Brain microvascular endothelial cell (primary cell): ENCODE measurements at regions not wholly inside any gene's neighbourhood (a gene's known extent, or its start where the extent isn't known, plus 50 kb on each side); places are given as distances from the start of the nearest gene placed in this dataset.

Source experiments
- DNase-seq: peaks from one replicate; pipeline ENCODE4 v3.0.0-alpha.2; 2020
- H3K27ac ChIP-seq: fragments of 250-450 bp; sonication (Bioruptor Pico); 2 replicates; pipeline ENCODE4 v1.5.1; 2020; ENCODE audit warnings: mild to moderate bottlenecking, moderate library complexity
- H3K27me3 ChIP-seq: fragments of 250-450 bp; sonication (Bioruptor Pico); replicated peaks from 2 replicates; pipeline ENCODE4 v1.5.1; 2020; ENCODE audit warnings: mild to moderate bottlenecking
- H3K36me3 ChIP-seq: fragments of 250-450 bp; sonication (Bioruptor Pico); replicated peaks from 2 replicates; pipeline ENCODE4 v1.5.1; 2020; ENCODE audit warnings: mild to moderate bottlenecking
- H3K4me3 ChIP-seq: 2 replicates; pipeline ENCODE4 v1.5.1; 2011; ENCODE audit warnings: low read depth, mild to moderate bottlenecking, control low read depth, low read length, moderate library complexity
- CTCF ChIP-seq: IDR thresholded peaks from 2 replicates; pipeline ENCODE4 v1.5.1; 2011; ENCODE audit warnings: low read depth, mild to moderate bottlenecking, moderate library complexity, low read length, control low read depth, inconsistent platforms; ENCODE audit errors: missing control alignments
- in situ Hi-C: cut with HindIII; loops from 2 replicates; pipeline ENCODE4 v1.10.0; 2017; ENCODE audit warnings: low sequenced_read_pairs, low pct_ligation_motif_present

DNA sequence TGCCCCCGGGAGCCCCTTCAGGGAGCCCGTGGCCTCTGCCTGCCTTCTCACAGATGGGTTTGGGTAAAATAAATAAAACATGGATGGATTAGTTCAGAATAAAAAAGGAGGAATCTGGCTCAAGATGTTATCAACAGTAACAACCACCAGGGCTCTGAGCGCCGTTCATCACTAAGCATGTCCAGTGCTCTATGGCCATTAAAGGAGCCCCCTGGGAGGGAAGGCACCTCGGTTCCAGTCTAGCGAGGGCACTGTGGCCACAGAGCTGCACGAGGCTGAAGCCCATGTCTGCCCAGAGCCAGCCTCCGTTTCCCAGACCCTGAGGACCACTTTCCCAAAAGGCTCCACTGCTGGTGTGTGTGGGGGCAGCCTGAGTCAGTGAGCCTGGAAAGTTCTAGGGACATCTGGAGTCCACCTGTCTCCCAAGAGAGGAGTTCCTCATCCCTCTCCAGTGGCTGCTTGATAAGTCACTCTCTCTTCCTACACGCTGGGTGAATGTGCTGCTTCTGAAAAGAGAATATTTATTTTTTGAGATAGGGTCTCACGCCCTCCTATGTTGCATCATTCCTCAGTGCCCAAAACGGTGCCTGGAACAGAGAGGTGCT lies 614.6 kb downstream of the TBC1D22A start:
- no peak for TF ChIP-seq CTCF
- H3K4me3 ChIP-seq = no peak overlapping the region
- in situ Hi-C loops = no loop called here

GRCh38 chr22:47376322-47376700 lies 613.9 kb downstream of the TBC1D22A start:
- in situ Hi-C loops = no loop called here
- Histone ChIP-seq H3K27ac (no peak overlapping the region), H3K36me3 (no peaks in the 10 kb centered on the region), H3K27me3 (no peaks in the 10 kb centered on the region), H3K4me3 (no peak overlapping the region)
- no peak for TF ChIP-seq CTCF
- DNase-seq = no peak

More for the DNA sequence above, 614.6 kb downstream of the TBC1D22A start:
- Histone ChIP-seq H3K27ac (no peak overlapping the region), H3K27me3 (no peaks in the 10 kb centered on the region), H3K36me3 (no peaks in the 10 kb centered on the region)
- DNase-seq = no peak

- no peaks in the 10 kb centered on the region for H3K27me3 ChIP-seq
- no peaks in the 10 kb centered on the region for H3K36me3 ChIP-seq
- TF ChIP-seq CTCF = no peak
- H3K27ac ChIP-seq = no peak overlapping the region
- in situ Hi-C loops = no loop called here
- H3K4me3 ChIP-seq = no peak overlapping the region
- no peak for DNase-seq
Measured at GRCh38 chr22:47375621-47376321, 613.3 kb downstream of the TBC1D22A start.

DNA sequence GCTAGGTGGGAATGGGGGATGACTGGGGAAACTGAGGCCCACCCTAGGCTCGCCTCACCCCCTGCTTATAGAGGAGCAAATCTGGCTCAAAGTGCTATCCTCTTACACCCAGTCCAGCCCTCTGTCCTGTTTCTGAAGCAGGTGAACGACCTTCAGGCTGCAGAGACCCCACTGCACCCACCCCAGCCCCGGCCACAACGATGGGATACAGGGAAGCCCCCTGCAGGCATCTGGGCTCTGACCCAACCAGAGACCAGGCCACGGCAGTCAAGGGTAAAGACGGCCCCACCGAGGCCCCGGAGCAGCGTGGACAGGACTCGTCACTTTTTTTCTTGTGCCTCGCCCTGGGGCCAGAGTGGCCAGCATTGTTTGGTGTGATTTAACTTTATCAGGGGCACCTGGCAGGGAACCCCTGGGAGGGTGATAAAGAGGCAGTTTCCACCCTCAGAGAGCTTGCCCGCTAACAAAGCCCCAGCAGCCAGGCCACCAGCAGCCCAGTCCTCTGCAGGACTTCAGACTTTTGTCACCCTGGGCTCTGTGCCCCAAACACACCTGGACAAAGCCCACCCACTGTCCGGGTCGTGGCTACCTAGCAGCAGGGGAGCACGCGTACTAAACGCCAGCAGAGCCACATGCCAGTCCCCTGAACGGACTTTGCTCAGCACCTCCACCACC lies 612.6 kb downstream of the TBC1D22A start:
- no peak for TF ChIP-seq CTCF
- Histone ChIP-seq H3K4me3 (no peak overlapping the region), H3K27ac (no peak overlapping the region), H3K27me3 (no peaks in the 10 kb centered on the region), H3K36me3 (no peaks in the 10 kb centered on the region)
- no peak for DNase-seq
- in situ Hi-C loops = no loop called here

GRCh38 chr22:47374273-47374771 lies 611.9 kb downstream of the TBC1D22A start:
- H3K4me3 ChIP-seq = no peak overlapping the region
- TF ChIP-seq CTCF = no peak
- H3K27ac ChIP-seq = no peak overlapping the region
- H3K36me3 ChIP-seq = no peaks in the 10 kb centered on the region
- in situ Hi-C loops = no loop called here
- H3K27me3 ChIP-seq = no peaks in the 10 kb centered on the region
- no peak for DNase-seq
